Stimulated activated CD8-positive, alpha-beta memory T cell treated with anti-CD3 and anti-CD28 coated beads, Interleukin-4, amount 100 ng/mL, for 24 hours (primary cell): ENCODE measurements at regions not wholly inside any gene's neighbourhood (a gene's known extent, or its start where the extent isn't known, plus 50 kb on each side); places are given as distances from the start of the nearest gene placed in this dataset.

ENCODE experiments used
- DNase-seq: peaks from one replicate; pipeline ENCODE4 v3.0.0-alpha.2; 2020; ENCODE audit warnings: low read depth

GRCh38 chr9:19999491-20000057, 210.7 kb upstream of the SLC24A2 start:
- peak; percentile 36 for DNase-seq

DNA sequence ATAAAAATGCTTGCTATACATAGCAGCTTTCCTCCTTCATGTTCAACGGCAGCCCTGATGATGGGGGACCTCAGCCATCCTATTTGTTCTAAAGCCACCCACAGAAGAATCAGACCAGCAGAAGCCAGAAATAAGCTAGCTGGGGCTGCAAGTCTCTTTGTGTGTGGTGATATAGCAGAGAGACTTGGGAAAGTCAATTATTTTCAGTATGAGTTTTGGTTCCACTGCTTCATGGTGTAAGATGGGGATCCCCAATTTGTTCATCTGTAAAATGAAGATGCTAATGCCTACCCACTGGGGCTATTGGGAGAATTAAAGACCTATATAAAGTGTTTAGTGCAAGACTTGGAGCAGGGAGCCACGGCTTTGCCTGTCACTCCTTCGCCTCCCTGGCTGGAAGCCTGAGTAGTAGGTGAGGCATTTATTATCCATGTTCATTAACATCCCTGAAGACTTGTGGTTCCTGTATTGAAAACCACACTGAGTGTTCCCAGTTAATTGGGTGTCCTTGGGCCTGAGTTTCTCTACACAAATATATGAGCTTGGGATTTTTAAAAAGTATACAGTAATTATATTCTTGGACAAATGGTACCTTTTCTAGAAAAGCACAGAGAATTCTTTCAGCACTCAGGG, 210.1 kb upstream of the SLC24A2 start:
- DNase-seq: no peak

GRCh38 chr9:19998153-19998552, 209.3 kb upstream of the SLC24A2 start:
- no peak for DNase-seq

DNA sequence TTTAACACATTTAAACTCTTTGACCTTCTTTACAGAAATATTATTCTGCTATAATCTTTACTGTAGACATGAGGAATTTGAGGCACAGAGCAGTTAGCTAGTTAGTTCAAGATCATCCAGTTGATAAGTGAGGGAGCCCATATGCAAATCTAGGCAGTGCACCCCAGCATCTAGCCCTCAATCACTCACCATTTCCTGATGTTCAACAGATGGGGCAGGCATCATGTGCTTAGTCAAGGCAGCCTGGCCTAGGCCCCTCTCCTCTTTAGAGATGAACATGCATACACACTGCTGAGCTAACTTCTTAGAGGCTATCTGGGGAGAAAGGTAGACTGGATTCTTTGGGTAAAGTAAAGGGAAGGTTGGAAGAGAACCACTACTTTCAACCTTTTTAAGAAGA, 206.8 kb upstream of the SLC24A2 start:
- DNase-seq: no peak

DNA sequence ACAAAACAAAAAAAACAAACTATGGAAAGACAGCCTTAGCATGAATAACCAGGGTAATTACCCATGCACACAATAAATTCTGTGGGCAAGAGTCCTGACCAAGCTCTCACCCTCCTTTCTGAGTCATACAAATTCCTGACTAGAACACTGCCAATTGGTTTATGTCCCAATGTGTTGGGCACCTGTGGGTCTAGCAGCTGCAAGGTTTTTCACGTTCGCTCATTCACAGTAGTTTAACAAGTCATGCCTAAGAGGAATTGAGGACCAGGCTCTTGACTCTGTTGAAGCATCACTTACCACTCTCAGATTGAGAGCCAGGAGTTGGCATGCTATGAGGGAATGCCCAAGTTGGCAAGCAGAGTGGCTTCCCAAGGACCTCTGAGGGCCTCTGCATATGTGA, 205.5 kb upstream of the SLC24A2 start:
- DNase-seq: no peak

DNA sequence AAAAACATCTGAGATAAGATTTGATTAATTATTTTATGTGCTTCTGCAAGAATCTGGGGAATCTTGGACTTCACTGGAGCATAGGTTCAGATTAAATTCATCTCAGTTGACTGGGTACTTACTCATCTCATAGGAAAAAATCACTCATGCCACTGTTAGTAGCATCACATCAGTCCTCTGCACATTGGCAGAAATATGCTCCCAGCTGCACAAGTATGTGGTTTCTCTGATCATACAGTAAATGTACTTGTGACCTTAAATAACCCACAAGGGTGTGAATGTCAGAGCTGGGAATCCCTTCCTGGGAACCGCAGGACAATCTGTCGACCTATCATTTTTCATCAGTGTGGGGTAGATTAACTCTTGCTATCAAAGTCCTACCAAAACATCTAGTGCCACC, 203.7 kb upstream of the SLC24A2 start:
- no peak for DNase-seq

DNA sequence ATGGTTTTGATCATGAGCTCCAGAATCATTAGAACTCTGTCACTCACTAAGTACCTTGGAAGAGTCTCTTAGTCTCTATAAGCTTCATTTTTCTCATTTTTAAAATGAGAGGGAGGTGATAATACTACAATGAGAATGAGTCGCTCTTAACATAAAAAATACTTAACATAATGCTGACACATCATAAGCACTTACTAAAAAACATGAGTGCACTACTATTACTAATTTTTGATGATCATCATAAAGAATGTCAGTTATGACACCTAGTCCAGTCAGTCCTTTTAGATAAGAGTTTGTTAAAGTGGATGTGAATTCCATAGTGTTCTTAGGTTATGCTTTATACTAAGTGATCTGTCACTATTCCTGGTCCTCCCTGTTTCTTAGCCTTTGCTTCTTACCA, 200.4 kb upstream of the SLC24A2 start:
- no peak for DNase-seq

- DNase-seq: no peak
Observed at GRCh38 chr9:19988281-19988680, 199.4 kb upstream of the SLC24A2 start.

DNA sequence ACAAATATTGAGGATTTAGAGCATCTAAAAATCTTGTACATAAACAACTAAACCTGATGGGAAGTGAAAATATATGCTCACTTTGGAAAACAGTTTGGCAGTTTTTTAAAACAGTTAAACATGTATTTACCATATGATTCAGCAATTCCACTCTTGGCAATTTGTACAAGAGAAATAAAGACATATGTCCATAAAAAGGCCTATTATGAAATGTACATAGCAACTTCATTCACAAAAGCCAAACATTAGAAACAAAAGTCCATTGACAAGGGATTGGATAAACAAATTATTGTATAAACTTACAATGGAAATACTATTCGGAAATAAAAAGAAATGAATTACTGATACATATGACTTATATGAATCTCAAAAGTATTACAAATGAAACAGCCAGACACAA, 196.2 kb upstream of the SLC24A2 start:
- DNase-seq: no peak

GRCh38 chr9:19976226-19976625, 187.4 kb upstream of the SLC24A2 start:
- no peak for DNase-seq

- no peak for DNase-seq
Observed at GRCh38 chr9:19975499-19975898, 186.7 kb upstream of the SLC24A2 start.

- DNase-seq: no peak
Observed at GRCh38 chr9:19969721-19970120, 180.9 kb upstream of the SLC24A2 start.

GRCh38 chr9:19967888-19968459, 179.1 kb upstream of the SLC24A2 start:
- DNase-seq: no peak

- no peak for DNase-seq
Observed at GRCh38 chr9:19967216-19967887, 178.5 kb upstream of the SLC24A2 start.

GRCh38 chr9:19965336-19965735, 176.5 kb upstream of the SLC24A2 start:
- no peak for DNase-seq

DNA sequence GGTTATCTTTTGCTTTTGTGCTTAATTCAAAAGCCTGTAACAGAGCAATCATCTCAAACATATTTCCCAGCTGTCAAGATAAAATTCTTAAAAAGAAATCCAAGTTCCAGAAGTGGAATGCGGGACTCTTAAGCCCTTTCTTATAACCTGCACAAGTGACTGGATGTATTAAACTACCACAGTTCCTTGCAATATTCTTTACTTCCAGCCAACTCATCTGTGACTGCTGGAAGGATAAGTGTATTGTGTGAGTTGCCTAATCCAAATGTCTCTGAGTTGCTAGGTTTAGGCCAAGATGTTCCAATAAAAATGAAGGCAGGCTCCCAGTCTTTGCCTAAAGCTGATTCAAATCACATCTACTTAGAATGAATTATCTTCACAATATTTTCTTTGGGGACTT, 159.2 kb upstream of the SLC24A2 start:
- DNase-seq: no peak

DNA sequence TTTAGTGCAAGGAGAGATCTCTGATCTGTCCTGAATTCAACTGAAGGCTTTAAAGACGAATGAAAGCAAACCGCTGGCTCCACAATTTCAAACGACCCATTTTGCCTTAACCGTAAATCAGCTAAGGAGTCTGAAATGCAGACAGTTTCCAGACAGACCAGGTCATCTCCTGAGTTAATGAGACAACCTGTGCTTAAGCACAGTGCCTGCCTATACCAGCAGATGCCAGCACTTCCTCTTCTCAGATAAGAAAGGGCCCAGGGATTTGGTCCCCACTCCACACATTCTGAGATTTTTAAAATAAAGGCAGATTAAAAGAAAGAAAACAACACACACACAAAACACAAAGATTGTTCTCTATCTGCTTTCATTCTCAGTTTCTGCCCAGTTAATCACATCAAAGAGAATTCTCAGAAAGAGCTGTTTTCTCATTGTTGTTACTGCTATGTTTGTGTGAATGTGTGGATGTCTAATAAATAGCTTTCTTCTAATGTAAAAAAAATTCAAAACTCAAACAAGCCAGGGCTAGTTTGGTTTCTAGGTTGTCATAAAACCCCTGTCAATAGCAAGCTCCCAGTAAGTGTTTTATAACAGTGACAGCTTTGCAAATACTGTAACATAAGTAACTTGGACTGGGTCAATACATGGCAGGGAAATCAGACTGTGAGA, 157.7 kb upstream of the SLC24A2 start:
- DNase-seq: no peak

GRCh38 chr9:19941874-19942273, 153.0 kb upstream of the SLC24A2 start:
- no peak for DNase-seq

GRCh38 chr9:19940811-19941535, 152.1 kb upstream of the SLC24A2 start:
- DNase-seq: no peak

- no peak for DNase-seq
Observed at GRCh38 chr9:19939734-19940278, 151.0 kb upstream of the SLC24A2 start.

- no peak for DNase-seq
Observed at GRCh38 chr9:19938990-19939733, 150.3 kb upstream of the SLC24A2 start.
